Panc1 (cell line): ENCODE measurements at regions not wholly inside any gene's neighbourhood (a gene's known extent, or its start where the extent isn't known, plus 50 kb on each side); places are given as distances from the start of the nearest gene placed in this dataset.
A peak's percentile ranks its signal among the peaks of the same experiment; 100 is the strongest.

Experiments
- ATAC-seq: fragments of 200-7000 bp; cut with Tn5 transposase; 2 replicates; pipeline ENCODE4 v1.9.1; 2020; ENCODE audit warnings: mild to moderate bottlenecking, moderate library complexity
- BruUV-seq: library from RNA; stranded (reverse); fragments of 400-500 nt; replicated peaks from 2 replicates; lab custom pipeline; 2021; lab: Mats Ljungman, UMichigan
- CTCF ChIA-PET: fragments of 300-600 bp; sonication (Branson Sonifier 250); formaldehyde crosslinking; loops from one replicate; lab custom pipeline; 2022; ENCODE audit warnings: antibody characterized with exemption; lab: Charles Lee
- POLR2A ChIA-PET: fragments of 300-600 bp; sonication (Branson Sonifier 250); formaldehyde crosslinking; loops from one replicate; lab custom pipeline; 2022; ENCODE audit warnings: antibody characterized with exemption; lab: Charles Lee
- DNase-seq: peaks from one replicate; pipeline ENCODE4 v3.0.0-alpha.2; 2010; ENCODE audit warnings: low read depth, low spot score
- H3K27ac ChIP-seq: 2 replicates; pipeline ENCODE4 v1.5.1; 2011; ENCODE audit warnings: mild to moderate bottlenecking, low read length, inconsistent platforms
- H3K27me3 ChIP-seq: fragments of 200-500 bp; sonication (Bioruptor generic); 2 replicates; pipeline ENCODE4 v1.6.0; 2014; ENCODE audit warnings: low read length, inconsistent platforms; ENCODE audit not compliant: control insufficient read depth, insufficient read depth
- H3K36me3 ChIP-seq: fragments of 200-500 bp; sonication (Bioruptor generic); 2 replicates; pipeline ENCODE4 v1.5.1; 2014; ENCODE audit warnings: inconsistent platforms, mild to moderate bottlenecking, low read length, moderate library complexity; ENCODE audit not compliant: control insufficient read depth, insufficient read depth
- H3K4me1 ChIP-seq: 2 replicates; pipeline ENCODE4 v1.5.1; 2011; ENCODE audit warnings: inconsistent platforms, mild to moderate bottlenecking, low read length, moderate library complexity; ENCODE audit not compliant: control insufficient read depth, insufficient read depth
- H3K4me3 ChIP-seq, 2 experiments: 2 replicates each; pipeline ENCODE4 v1.5.1; 2011 to 2012; ENCODE audit warnings: low read depth in 2 of 2, low read length in 2 of 2, mild to moderate bottlenecking in 2 of 2, inconsistent platforms in 1 of 2, moderate library complexity in 1 of 2
- H3K9me3 ChIP-seq: fragments of 200-500 bp; sonication (Bioruptor generic); 2 replicates; pipeline ENCODE4 v1.5.1; 2014; ENCODE audit warnings: low read depth, mild to moderate bottlenecking, inconsistent platforms, low read length, moderate library complexity; ENCODE audit not compliant: control insufficient read depth, insufficient read depth
- CTCF ChIP-seq: fragments of 450-650 bp; IDR thresholded peaks from 2 replicates; pipeline ENCODE4 v1.5.1; 2017; ENCODE audit warnings: mild to moderate bottlenecking
- POLR2AphosphoS5 ChIP-seq: IDR thresholded peaks from 2 replicates; pipeline ENCODE4 v1.6.1; 2012; ENCODE audit warnings: mild to moderate bottlenecking, low read depth, low read length, moderate library complexity
- REST ChIP-seq, 2 experiments: IDR thresholded peaks; 2 replicates each; pipeline ENCODE4 v1.6.1; 2011 to 2012; ENCODE audit warnings: low read depth in 2 of 2, control low read depth in 1 of 2, low read length in 1 of 2, mild to moderate bottlenecking in 1 of 2, moderate library complexity in 1 of 2; ENCODE audit not compliant: insufficient read depth in 1 of 2
- SIN3A ChIP-seq: IDR thresholded peaks from 2 replicates; pipeline ENCODE4 v1.6.1; 2012; ENCODE audit warnings: low read depth, mild to moderate bottlenecking, low read length, moderate library complexity, borderline replicate concordance; ENCODE audit not compliant: insufficient read depth
- TCF7L2 ChIP-seq: IDR thresholded peaks from 2 replicates; pipeline ENCODE4 v1.6.1; 2011; ENCODE audit warnings: mild to moderate bottlenecking, low read depth, low read length, inconsistent platforms
- in situ Hi-C: cut with HindIII; loops from 2 replicates; pipeline ENCODE4 v1.10.0; 2016; ENCODE audit warnings: low sequenced_read_pairs, low pct_unique_long_range_greater_than_20kb
- intact Hi-C: fragments of 100-400 bp; cut with micrococcal nuclease; formaldehyde crosslinking; loops from one replicate; pipeline ENCODE4 v1.10.0; 2022; ENCODE audit not compliant: unreplicated experiment

GRCh38 chr14:100419856-100420255 is 96.7 kb downstream of the SLC25A47 start:
- ATAC-seq (no peak), DNase-seq (no peak)
- Histone ChIP-seq H3K36me3 (no peaks in the 10 kb centered on the region), H3K27ac (peak overlapping the region; percentile 75), H3K9me3 (no peaks in the 10 kb centered on the region), H3K4me1 (peaks cover 63% of the 10 kb centered on the region), H3K4me3 (no peak overlapping the region), H3K27me3 (no peaks in the 10 kb centered on the region)
- POLR2A ChIA-PET, result no interaction called here
- CTCF ChIA-PET, result interaction anchor here (0.9 kb wide), 1 partner anchor 16 kb away, joined by 3 read pairs; no protein-coding TSS in a partner anchor
- BruUV-seq, result no TSS peak
- in situ Hi-C loops, result no loop called here
- intact Hi-C loops, result no loop called here
- no peak for TF ChIP-seq SIN3A
- peak; percentile 47 for TF ChIP-seq CTCF
- no peak for TF ChIP-seq REST (IDR thresholded peaks at IDR 0.05; ENCODE audit: insufficient read depth in 1 of 2, low read depth in 2 of 2, low read length in 1 of 2)

GRCh38 chr14:100421756-100422470 is 98.8 kb downstream of the SLC25A47 start:
- ChIA-PET POLR2A (interaction anchor here (1.0 kb wide), 1 partner anchor 90 kb away, joined by 3 read pairs; no protein-coding TSS in a partner anchor), CTCF (no interaction called here)
- intact Hi-C loops, result no loop called here
- BruUV-seq, result no TSS peak
- ATAC-seq, result no peak
- Histone ChIP-seq H3K4me3 (no peak overlapping the region), H3K9me3 (no peaks in the 10 kb centered on the region), H3K27me3 (no peaks in the 10 kb centered on the region), H3K4me1 (peaks cover 53% of the 10 kb centered on the region), H3K36me3 (no peaks in the 10 kb centered on the region), H3K27ac (peak overlapping the region; percentile 66)
- in situ Hi-C loops, result no loop called here
- TF ChIP-seq POLR2AphosphoS5 (no peak), SIN3A (no peak), REST (IDR thresholded peaks at IDR 0.05; ENCODE audit: insufficient read depth in 1 of 2, low read depth in 2 of 2, low read length in 1 of 2) (no peak), TCF7L2 (no peak), CTCF (no peak)
- no peak for DNase-seq
